Right ventricle myocardium inferior (tissue), 1 donor: ENCODE measurements at regions not wholly inside any gene's neighbourhood (a gene's known extent, or its start where the extent isn't known, plus 50 kb on each side); places are given as distances from the start of the nearest gene placed in this dataset.

Experiments used
- ATAC-seq: fragments of 200-7000 bp; cut with Tn5 transposase; one replicate; pipeline ENCODE4 v1.9.1; 2020; ENCODE audit warnings: mild to moderate bottlenecking, moderate library complexity
- DNase-seq: peaks from one replicate; pipeline ENCODE4 v3.0.0; 2021; ENCODE audit errors: missing footprints
- intact Hi-C: fragments of 100-400 bp; cut with DNase I; formaldehyde crosslinking; loops from one replicate; pipeline ENCODE4 v1.11.0; 2022
- donor health status: DM: no; HTN: yes; CAD: no; lungs with severe emphysema.

- DNase-seq (no peak), ATAC-seq (no peak)
- intact Hi-C loops: no loop called here
Measured at GRCh38 chr2:18401471-18401870, 159.0 kb downstream of the RDH14 start.

- intact Hi-C loops: no loop called here
- DNase-seq (no peak), ATAC-seq (no peak)
Measured at GRCh38 chr2:18399601-18400000, 160.9 kb downstream of the RDH14 start.

- DNase-seq (no peak), ATAC-seq (peak; percentile 62)
- intact Hi-C loops: no loop called here
Measured at GRCh38 chr2:18398833-18399232, 161.6 kb downstream of the RDH14 start.

- intact Hi-C loops: no loop called here
- ATAC-seq (no peak), DNase-seq (no peak)
Measured at GRCh38 chr2:18396329-18397010, 164.0 kb downstream of the RDH14 start.

- no peak for ATAC-seq
- no peak for DNase-seq
- intact Hi-C loops: no loop called here
Measured at GRCh38 chr2:18395555-18395954, 164.9 kb downstream of the RDH14 start.

- intact Hi-C loops: loop anchor here (5.0 to 10.0 kb wide), 2 partner anchors 1475 to 1707 kb away; no protein-coding TSS in a partner anchor
- ATAC-seq (peak; percentile 91), DNase-seq (peak; percentile 74)
Measured at GRCh38 chr2:18387441-18388206, 172.8 kb downstream of the RDH14 start.

GRCh38 chr2:18384242-18384641, 176.2 kb downstream of the RDH14 start:
- ATAC-seq: no peak
- intact Hi-C loops: loop anchor here (10.0 kb wide), 1 partner anchor 1711 kb away; no protein-coding TSS in a partner anchor
- no peak for DNase-seq

- intact Hi-C loops: loop anchor here (10.0 kb wide), 1 partner anchor 1713 kb away; no protein-coding TSS in a partner anchor
- ATAC-seq (no peak), DNase-seq (no peak)
Measured at GRCh38 chr2:18381386-18381785, 179.1 kb downstream of the RDH14 start.

GRCh38 chr2:18380321-18380720, 180.1 kb downstream of the RDH14 start:
- intact Hi-C loops: loop anchor here (10.0 kb wide), 1 partner anchor 1714 kb away; no protein-coding TSS in a partner anchor
- ATAC-seq: no peak
- DNase-seq: no peak

GRCh38 chr2:18379870-18380269, 180.6 kb downstream of the RDH14 start:
- ATAC-seq: no peak
- no peak for DNase-seq
- intact Hi-C loops: loop anchor here (10.0 kb wide), 1 partner anchor 1715 kb away; no protein-coding TSS in a partner anchor

- intact Hi-C loops: loop anchor here (1.0 kb wide), 1 partner anchor 527 kb away; no protein-coding TSS in a partner anchor
- ATAC-seq (peak; percentile 42), DNase-seq (no peak)
Measured at GRCh38 chr2:18378020-18378653, 182.3 kb downstream of the RDH14 start.

- DNase-seq (no peak), ATAC-seq (no peak)
- intact Hi-C loops: no loop called here
Measured at GRCh38 chr2:18376936-18377335, 183.5 kb downstream of the RDH14 start.

GRCh38 chr2:18373664-18374063, 186.8 kb downstream of the RDH14 start:
- intact Hi-C loops: no loop called here
- DNase-seq: no peak
- ATAC-seq: no peak

GRCh38 chr2:18373081-18373480, 187.4 kb downstream of the RDH14 start:
- intact Hi-C loops: no loop called here
- ATAC-seq (no peak), DNase-seq (no peak)

GRCh38 chr2:18372641-18373040, 187.8 kb downstream of the RDH14 start:
- no peak for DNase-seq
- intact Hi-C loops: no loop called here
- ATAC-seq: no peak

- ATAC-seq (no peak), DNase-seq (no peak)
- intact Hi-C loops: loop anchor here (10.0 kb wide), 1 partner anchor 215 kb away; no protein-coding TSS in a partner anchor
Measured at GRCh38 chr2:18369760-18370159, 190.7 kb downstream of the RDH14 start.

- intact Hi-C loops: loop anchor here (10.0 kb wide), 1 partner anchor 213 kb away; no protein-coding TSS in a partner anchor
- ATAC-seq (no peak), DNase-seq (no peak)
Measured at GRCh38 chr2:18368008-18368407, 192.4 kb downstream of the RDH14 start.

GRCh38 chr2:18365342-18365741, 195.1 kb downstream of the RDH14 start:
- DNase-seq (no peak), ATAC-seq (no peak)
- intact Hi-C loops: loop anchor here (10.0 kb wide), 1 partner anchor 211 kb away; no protein-coding TSS in a partner anchor

- DNase-seq: no peak
- intact Hi-C loops: loop anchor here (10.0 kb wide), 1 partner anchor 209 kb away; no protein-coding TSS in a partner anchor
- ATAC-seq: no peak
Measured at GRCh38 chr2:18363348-18363747, 197.1 kb downstream of the RDH14 start.
